NB4 (cell line): ENCODE measurements at regions not wholly inside any gene's neighbourhood (a gene's known extent, or its start where the extent isn't known, plus 50 kb on each side); places are given as distances from the start of the nearest gene placed in this dataset.

Source experiments
- DNase-seq: peaks from one replicate; pipeline ENCODE4 v3.0.0; 2010; ENCODE audit warnings: low read depth
- H3K4me3 ChIP-seq: one replicate; pipeline ENCODE4 v1.5.1; 2011; ENCODE audit warnings: mild to moderate bottlenecking, low read depth, low read length, moderate library complexity
- CTCF ChIP-seq: IDR thresholded peaks from one replicate; pipeline ENCODE4 v1.5.1; 2012; ENCODE audit warnings: low read depth, low read length
- MAX ChIP-seq: IDR thresholded peaks from 2 replicates; pipeline ENCODE4 v1.6.1; 2011; ENCODE audit warnings: low read depth, low read length
- MYC ChIP-seq: IDR thresholded peaks from 2 replicates; pipeline ENCODE4 v1.6.1; 2011; ENCODE audit warnings: low read depth, low read length
- POLR2A ChIP-seq: IDR thresholded peaks from 2 replicates; pipeline ENCODE4 v1.6.1; 2011; ENCODE audit warnings: mild to moderate bottlenecking; ENCODE audit not compliant: insufficient read length; ENCODE audit errors: extremely low read depth

- peak; percentile 61 for DNase-seq
- H3K4me3 ChIP-seq = no peak overlapping the region
- no peak for TF ChIP-seq MYC
- no peak for TF ChIP-seq CTCF
- TF ChIP-seq MAX = peak; percentile 71
- no peak for TF ChIP-seq POLR2A
These were observed 109.2 kb upstream of the SMIM23 start for GRCh38 chr5:171676286-171676944.

- DNase-seq = no peak
- TF ChIP-seq MYC (no peak), CTCF (no peak), POLR2A (no peak), MAX (no peak)
- no peak overlapping the region for H3K4me3 ChIP-seq
These were observed 107.0 kb upstream of the SMIM23 start for GRCh38 chr5:171678646-171679045.

- H3K4me3 ChIP-seq = no peak overlapping the region
- TF ChIP-seq POLR2A (no peak), MYC (no peak), CTCF (no peak), MAX (no peak)
- DNase-seq = no peak
These were observed 105.1 kb upstream of the SMIM23 start for GRCh38 chr5:171680485-171680884.

- no peak for DNase-seq
- no peak for TF ChIP-seq CTCF
- TF ChIP-seq MYC = no peak
- no peak for TF ChIP-seq POLR2A
- no peak for TF ChIP-seq MAX
- no peak overlapping the region for H3K4me3 ChIP-seq
These were observed 104.6 kb upstream of the SMIM23 start for GRCh38 chr5:171681061-171681460.

- H3K4me3 ChIP-seq = no peak overlapping the region
- DNase-seq = peak; percentile 31
- TF ChIP-seq MAX (no peak), POLR2A (no peak), MYC (no peak), CTCF (no peak)
These were observed 103.9 kb upstream of the SMIM23 start for GRCh38 chr5:171681677-171682076.
